Activated CD4-positive, alpha-beta T cell treated with anti-CD3 and anti-CD28 coated beads, Interleukin-2, amount 50 U/mL, for 1 hour (primary cell): ENCODE measurements at regions not wholly inside any gene's neighbourhood (a gene's known extent, or its start where the extent isn't known, plus 50 kb on each side); places are given as distances from the start of the nearest gene placed in this dataset.
"Not testable (repeated sequence)": the region's sequence is repeated elsewhere in the genome, so short reads cannot be mapped to it uniquely, and the experiment has no call there.

ENCODE experiments used
- DNase-seq: peaks from one replicate; pipeline ENCODE4 v3.0.0-alpha.2; 2020

DNA sequence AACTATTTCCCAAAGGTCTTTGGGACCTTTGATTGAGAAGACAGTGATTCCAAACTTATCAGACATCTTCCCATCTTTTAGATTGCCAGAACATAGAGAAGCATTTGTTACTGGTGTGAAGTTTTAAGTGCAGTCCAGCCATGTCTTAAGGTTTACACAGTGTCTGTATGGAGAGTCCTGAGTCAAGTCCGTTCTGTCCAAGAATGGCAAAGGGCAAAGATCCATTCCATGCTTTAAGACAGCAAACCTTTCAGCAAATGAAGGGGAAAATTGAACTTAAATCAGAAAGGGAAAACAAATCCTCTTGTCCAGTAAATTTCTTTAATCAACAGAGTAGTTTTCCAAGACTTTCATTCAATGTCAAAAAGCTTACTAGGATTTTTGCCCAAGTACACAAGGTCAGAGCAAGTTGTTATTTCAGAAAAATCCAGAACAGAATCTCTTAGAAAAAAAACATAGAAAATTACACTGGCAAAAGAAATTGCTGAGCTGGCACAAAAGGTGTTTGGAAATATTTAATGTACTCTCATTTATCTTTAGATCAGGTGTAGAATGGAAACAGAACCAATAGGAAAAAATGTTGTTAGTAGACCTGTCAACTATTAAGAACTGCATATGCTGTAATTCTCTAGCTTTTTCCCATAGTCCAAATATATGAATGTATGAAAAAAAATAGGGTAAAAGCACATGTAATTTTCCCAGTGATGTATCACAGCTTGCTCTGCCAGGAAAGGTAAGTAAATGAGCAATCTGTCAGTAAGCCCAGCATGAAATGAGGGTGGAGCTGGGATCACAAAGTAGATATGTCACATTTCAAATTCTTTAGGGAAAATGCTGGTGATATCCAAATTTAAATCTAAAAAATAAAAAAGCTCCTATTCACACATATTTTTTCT is 1099.9 kb downstream of the TUSC7 start:
- DNase-seq, result no peak

- no peak for DNase-seq
Measured at GRCh38 chr3:117811786-117812185, 1102.2 kb downstream of the TUSC7 start.

GRCh38 chr3:117814975-117815374 is 1105.4 kb downstream of the TUSC7 start:
- no peak for DNase-seq

DNA sequence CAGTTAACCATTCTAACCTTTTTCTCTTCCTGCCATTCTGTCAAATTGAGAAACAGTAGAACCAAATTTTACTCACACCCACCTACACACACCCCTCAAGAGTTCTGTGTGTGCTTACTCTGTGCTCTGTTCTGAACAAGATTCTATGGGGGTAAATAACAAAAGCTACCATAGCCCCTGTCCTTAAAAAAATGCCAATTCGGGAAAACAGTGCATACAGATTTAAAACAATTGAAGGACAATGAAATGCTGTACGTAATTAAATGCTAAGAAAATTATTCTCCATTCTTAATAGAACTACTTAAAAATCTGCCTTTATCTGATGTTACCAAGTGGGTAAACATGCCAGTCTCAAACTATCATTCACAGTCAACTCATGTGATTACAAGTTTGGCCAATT is 1107.5 kb downstream of the TUSC7 start:
- DNase-seq, result no peak

- DNase-seq, result no peak
Measured at GRCh38 chr3:117818592-117818991, 1109.0 kb downstream of the TUSC7 start.

DNA sequence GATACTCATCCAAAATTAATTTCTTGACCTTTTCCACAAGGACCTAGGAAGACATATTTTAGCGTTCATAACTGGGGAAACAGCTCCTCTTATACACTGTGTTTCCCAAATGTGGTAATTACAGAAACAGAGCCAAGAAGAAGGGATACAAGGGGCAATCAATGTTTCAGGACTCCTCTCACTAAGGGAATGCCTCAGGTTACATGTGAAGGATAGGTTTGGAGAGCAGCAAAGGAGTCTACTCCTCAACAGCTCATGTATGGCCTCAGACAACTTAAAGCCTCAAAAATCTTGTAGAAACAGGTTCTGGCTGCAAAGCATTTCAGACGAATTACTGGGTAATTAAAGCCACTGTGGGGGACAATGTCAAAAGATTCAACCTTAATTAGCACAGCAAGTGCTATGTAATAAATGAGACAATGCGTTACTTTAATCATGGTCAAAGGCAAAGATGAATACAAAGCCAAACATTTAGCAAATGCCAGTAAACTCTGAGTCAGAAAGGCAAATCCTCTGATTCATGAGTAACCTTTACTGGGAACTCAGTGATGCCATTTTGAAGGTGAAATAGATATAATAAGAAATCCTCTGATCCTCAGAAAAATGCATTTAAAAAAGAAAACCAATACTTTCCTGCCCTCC is 1111.2 kb downstream of the TUSC7 start:
- no peak for DNase-seq

- DNase-seq, result no peak
Measured at GRCh38 chr3:117822416-117822815, 1112.8 kb downstream of the TUSC7 start.

- DNase-seq, result no peak
Measured at GRCh38 chr3:117836296-117836695, 1126.7 kb downstream of the TUSC7 start.

- no peak for DNase-seq
Measured at GRCh38 chr3:117837391-117837790, 1127.8 kb downstream of the TUSC7 start.

DNA sequence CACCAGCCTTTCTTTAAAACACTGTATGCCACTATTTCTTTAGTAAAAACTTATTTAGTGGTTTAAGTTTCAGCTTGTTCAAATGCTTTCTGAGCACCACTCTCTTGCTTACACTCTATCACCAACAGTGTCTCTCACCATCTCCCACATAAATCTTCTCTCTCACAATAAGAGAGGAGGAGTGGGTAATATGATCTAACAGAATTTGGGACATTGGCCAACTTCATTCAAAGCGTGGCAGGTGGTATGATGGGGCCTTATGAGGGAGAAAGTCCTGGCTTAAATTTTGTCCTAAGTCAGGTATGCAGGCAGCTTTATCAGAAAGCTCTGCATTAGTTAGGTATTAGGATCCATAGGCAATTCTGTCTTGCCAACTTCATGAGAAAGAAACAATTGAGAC is 1132.5 kb downstream of the TUSC7 start:
- DNase-seq, result no peak

- no peak for DNase-seq
Measured at GRCh38 chr3:117843356-117843755, 1133.8 kb downstream of the TUSC7 start.

DNA sequence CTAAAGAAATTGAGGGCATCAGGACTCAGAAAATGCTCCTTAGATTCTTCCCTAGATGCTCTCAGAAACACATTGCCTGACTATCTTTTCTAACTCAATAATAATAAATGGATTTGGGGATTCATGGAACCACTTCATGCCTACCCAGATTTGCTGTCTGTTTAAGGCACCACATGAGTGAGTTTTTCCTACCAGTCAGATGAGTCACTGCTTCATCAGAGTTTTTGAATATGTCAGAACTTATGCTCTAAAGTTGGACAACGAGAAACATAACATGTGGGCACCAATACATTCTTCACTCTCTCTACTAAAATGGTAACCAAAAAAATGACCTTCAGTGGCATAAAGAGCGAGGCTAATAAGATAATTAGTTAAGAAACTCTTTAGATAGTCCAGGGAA is 1135.1 kb downstream of the TUSC7 start:
- DNase-seq, result no peak

DNA sequence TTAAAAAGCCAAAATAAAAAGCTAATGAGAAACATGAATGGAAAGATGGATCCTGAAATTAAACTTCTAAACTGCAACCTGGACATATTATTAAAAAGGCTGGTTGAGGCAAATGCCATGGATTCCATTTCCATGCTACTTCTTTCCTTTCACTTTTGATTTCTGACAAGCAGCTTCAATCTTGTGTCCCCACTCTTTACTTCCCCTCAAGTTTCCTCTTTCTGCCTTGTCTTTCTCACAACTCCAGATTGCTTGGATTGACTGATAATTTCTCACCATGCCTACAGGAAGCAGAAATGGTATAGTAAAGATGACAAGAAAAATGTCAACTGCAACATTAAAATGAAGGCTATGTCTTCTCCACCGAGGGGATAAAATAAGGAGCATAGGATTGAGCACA is 1136.7 kb downstream of the TUSC7 start:
- no peak for DNase-seq

- DNase-seq, result no peak
Measured at GRCh38 chr3:117848606-117849005, 1139.0 kb downstream of the TUSC7 start.

DNA sequence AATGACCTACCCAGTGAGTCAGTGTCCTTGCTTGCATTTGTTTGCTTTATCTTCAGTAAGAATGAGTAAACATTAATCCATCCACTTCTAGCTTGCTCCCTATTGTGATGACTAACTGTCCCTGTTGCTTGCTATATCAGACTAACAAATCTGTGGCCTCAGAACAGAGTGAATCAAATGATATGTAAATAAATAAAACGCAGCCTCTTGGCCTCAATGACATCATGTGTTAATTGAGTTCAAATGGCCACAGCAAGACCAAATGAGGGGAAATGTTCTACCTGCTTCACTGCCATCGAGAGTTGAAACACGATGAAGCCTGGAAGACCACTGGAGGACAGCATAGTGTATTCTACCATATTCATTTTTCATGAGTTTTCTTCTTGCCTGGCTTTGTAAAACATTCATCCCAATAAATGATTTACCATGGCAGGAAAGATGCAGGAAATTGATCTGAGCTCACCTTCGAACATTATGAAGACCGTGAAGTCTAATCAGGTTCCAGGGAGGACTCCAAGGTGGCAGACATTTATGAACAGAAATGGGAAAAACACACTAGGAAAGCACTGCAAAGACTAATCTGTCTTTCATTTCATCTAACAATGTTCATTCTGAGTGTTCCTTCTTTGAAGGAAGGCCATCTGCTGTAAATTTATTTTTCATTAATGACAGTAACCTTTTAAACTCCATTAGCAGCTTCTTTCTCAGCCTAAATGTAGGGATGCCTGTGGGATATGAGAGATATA is 1144.5 kb downstream of the TUSC7 start:
- DNase-seq, result no peak

- DNase-seq, result no peak
Measured at GRCh38 chr3:117856354-117856753, 1146.8 kb downstream of the TUSC7 start.

- DNase-seq, result no peak
Measured at GRCh38 chr3:117863146-117863545, 1153.6 kb downstream of the TUSC7 start.

GRCh38 chr3:117865338-117865737 is 1155.8 kb downstream of the TUSC7 start:
- no peak for DNase-seq

GRCh38 chr3:117868766-117869165 is 1159.2 kb downstream of the TUSC7 start:
- DNase-seq, result no peak

- no peak for DNase-seq
Measured at GRCh38 chr3:117871934-117872333, 1162.4 kb downstream of the TUSC7 start.

GRCh38 chr3:117872594-117873248 is 1161.9 kb downstream of the IGSF11 start:
- not testable (repeated sequence) for DNase-seq

GRCh38 chr3:117873249-117873600 is 1161.4 kb downstream of the IGSF11 start:
- DNase-seq, result no peak

DNA sequence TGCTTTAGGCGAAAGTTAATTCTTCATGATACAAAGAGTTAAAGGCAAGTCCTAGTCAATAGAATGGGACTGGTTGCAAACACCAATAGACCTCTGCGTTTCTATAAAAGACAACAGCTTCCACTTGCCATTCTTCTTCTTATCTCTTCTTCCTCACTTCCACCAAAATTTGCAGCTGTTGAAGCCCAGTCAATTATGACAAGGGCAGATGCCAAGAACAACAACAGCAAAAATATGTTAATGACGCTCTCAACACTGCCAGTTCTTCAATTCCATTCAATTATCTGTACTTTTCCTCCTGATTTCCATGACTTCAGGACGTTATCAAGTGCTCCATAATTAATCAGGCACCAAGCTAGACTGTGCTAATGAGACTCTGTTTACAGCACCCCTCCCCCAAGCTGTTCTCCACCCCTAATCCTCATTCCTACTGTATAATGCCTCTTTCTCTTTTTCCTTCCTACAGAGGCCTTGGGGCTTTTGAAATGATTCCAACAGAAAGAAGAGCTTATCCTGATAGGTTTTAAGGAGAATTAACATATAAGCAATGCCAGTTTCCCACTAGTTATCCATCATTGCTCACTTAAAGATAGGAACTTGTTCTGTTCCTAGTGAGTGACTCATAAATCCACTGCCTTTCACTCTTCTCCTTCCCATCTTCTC is 1160.5 kb downstream of the IGSF11 start:
- DNase-seq, result no peak
